ENCODE measurements at regions not wholly inside any gene's neighbourhood (a gene's known extent, or its start where the extent isn't known, plus 50 kb on each side); places are given as distances from the start of the nearest gene placed in this dataset.
"Not testable (repeated sequence)": the region's sequence is repeated elsewhere in the genome, so short reads cannot be mapped to it uniquely, and the experiment has no call there.

GRCh38 chr21:5066682-5067251, 5454.6 kb upstream of the TPTE start:
- DNase-seq: not testable (repeated sequence)

DNA sequence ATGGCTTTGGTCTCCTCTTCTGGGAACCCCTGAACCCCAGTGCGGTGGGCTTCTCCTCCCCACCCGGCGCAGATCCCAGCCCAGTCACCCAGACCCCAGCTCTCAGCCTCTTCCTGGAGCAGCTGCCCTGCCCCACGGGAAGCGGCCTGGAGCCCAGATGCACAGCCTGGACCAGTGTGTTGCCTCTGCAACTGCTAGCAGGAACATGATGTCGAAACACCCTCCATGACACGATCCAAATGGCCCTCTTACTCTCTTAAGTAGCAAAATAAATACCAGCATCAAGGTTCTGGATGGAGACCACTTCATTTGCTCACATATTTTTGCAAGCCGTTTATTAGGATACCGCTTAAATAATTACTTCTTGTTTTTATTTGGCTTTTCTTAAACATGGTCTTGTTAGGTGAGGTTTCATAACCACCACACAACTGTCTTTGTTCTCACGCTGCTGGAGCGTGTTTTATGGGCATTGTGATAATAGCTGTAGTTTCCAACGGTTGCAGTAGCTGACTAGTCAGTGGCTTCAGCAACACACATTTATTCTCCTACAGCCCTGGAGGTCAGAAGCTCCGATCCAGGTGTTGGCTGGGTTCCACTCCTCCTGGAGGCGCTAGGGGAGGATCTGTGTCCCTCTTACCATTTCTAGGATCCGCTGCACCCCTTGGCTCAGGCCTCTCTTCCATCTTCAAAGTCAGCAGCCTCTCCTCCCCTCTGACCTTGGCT, 5453.9 kb upstream of the TPTE start:
- DNase-seq: not testable (repeated sequence)

GRCh38 chr21:5068649-5069048, 5452.7 kb upstream of the TPTE start:
- not testable (repeated sequence) for DNase-seq

DNA sequence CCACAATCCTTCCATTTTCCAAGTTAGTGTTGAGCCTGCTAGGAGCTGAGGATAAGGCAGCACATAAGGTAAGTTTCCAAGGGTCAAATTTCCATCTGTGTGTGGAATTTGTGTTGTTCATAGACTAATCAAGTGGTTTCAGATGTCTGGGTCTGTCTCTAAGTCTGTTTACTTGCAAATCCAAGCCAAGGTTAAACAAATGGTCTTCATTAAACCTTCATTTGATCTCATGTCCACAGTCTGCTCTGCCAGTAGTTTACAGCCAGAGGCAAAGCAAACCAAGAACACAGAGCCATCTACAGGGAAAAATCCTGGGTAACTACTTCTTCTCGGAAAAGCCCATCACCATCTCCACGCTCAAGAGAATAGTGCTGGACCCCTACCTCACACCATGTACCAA, 5450.2 kb upstream of the TPTE start:
- not testable (repeated sequence) for DNase-seq

- DNase-seq: not testable (repeated sequence)
These were observed 5444.5 kb upstream of the TPTE start for GRCh38 chr21:5076854-5077253.

GRCh38 chr21:5079361-5079760, 5442.0 kb upstream of the TPTE start:
- DNase-seq: not testable (repeated sequence)

- DNase-seq: not testable (repeated sequence)
These were observed 5441.4 kb upstream of the TPTE start for GRCh38 chr21:5080015-5080414.

DNA sequence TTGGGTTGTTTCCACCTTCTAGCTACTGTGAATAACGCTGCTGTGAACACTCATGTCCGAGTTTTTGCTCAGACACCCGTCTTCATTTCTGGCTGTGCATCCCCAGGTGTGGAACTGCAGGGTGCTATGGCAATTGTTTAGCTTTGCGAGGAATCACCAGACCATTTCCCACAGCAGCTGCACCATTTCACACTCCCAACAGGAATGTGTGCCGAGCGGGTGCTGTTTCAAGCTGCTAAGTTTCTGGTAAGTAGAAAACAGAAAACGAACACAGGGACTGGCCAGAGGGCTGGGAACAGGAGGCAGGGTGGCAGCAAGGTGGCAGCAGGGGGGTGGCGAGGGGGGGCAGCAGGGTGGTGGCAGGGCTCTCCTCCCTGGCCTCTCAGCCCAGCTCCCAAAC, 5437.1 kb upstream of the TPTE start:
- not testable (repeated sequence) for DNase-seq

- not testable (repeated sequence) for DNase-seq
These were observed 5435.9 kb upstream of the TPTE start for GRCh38 chr21:5085456-5085855.

DNA sequence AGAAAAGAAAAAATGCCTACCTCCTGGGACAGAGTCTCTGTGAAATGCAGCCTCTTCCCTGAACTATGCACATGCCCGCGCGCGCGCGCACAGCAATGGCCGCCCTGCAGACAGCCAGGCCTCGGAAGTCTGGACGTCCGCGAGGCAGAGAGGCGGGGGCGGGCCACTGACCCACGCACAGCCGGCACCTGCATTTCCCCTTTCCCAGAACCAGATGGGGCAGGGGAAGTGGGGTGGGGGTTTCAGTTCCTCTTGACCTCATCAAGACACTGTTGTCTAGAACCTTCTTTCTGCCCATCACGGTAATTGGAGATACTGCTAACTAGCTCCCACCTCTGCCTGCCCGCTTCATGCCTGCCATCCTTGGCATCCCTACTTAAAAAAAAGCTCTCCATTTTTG, 5435.0 kb upstream of the TPTE start:
- DNase-seq: not testable (repeated sequence)

DNA sequence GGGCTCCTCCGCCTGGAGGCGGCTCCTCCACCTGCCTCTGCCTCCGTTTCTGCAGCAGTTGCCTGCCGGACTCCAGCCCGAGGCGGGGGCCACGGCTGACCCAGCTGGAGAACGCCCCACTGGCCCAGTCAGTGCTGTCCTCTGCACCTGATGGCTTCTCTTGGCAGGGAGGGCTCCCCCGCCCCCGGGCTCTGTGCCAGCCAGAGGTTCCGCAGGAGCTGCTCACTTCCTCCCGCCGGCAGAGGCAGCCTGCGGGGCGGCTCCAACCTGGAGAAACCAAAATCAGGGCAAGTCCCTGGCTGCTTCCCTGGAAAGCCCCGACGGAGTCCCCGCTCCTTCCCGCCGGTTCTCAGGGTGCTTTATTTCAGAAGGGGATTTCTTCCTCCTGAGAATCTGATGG, 5432.6 kb upstream of the TPTE start:
- DNase-seq: not testable (repeated sequence)

DNA sequence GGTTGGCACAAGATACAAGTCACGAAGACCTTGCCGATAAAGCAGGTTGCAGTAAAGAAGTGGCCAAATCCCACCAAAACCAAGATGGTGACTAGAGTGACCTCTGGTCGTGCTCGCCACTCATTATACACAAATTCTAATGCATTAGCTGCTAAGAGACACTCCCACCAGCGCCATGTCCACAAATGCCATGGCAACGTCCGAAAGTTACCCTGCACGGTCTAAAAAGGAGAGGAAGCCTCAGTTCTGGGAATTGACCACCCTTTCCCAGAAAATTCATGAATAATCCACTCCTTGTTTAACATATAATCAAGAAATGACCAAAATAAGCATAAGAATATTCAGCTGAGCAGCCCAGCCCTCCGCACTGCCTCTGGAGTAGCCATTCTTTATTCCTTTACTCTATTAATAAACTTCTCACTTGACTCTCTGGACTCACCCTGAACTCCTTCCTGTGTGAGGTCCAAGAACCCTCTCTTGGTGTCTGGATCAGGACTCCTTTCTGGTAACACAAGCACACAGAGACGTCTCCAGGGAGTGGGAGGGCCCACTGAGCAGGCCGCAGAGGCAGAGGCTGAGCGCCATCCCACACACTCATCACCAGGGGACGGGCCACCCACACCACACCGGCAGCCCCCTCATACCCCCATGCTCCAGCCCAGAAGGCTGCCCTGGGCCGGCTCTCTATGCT, 5431.8 kb upstream of the TPTE start:
- DNase-seq: not testable (repeated sequence)

DNA sequence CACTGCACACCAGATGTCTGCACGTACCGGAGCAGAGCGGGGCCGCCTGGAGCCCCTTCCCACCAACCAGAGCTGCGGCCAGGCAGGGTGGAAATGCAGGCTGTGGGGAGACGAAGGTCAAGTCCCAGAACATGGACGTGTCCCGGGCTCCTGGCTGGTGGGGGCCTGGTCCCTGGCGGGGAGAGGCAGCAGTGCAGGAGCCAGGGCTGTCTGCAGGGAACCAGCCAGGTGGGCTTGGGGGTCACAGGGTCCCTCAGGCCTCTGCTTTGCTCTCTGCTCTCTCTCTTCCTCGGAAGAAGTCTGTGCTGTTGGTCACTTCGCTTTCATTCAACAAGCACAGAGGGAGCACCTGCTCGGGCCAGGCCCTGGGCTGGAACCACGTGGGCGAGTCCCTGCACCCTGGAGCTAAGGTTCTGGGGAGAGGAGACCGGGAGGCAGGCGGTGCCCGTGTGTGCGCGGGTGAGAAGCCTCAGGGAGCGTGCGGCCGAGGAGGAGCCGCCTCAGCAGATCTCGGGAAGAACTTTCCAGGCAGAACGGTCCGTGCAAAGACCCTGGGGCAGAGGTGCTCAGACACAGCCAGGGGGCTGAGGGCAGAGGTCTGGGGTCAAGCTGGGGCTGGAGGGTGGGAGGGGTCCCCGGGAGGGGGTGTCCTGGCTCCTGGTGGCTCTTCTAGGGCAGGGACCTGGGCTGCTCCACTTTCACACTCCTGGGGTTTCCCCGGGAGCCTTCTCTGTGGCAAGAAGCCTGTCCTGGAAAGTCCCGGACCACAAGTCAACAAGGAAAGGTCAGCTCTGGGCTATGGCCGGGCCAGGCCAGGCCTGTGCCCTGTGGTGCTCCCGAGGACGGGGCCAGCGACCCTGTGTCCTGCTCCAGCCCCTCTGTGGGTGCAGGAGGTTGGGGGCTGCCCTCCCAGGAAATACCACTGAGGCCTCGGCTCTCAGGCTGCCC, 5431.0 kb upstream of the TPTE start:
- DNase-seq: not testable (repeated sequence)

DNA sequence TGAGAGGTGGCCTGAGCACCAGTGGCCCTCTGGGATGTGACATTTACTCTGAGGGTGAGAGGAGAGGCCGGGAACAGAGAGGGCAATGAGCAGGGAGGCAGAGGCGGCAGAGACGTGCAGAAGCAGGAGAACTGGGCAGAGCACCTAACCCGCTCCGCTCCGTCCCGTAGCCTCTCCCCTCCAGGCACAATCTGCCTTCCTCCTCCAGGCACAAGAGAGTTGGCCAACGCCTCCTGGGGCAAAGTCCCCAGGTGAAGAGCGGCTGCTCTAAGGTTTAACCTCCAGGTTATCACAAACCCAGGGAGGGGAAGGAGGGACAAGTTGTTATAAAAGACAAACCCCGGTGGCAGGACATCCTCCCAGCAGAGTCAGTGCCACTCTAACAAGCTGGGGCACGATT, 5430.1 kb upstream of the TPTE start:
- DNase-seq: not testable (repeated sequence)

- not testable (repeated sequence) for DNase-seq
These were observed 5425.8 kb upstream of the TPTE start for GRCh38 chr21:5095628-5096027.

GRCh38 chr21:5098010-5098743, 5423.2 kb upstream of the TPTE start:
- DNase-seq: not testable (repeated sequence)

GRCh38 chr21:5100604-5101174, 5420.7 kb upstream of the TPTE start:
- DNase-seq: not testable (repeated sequence)

DNA sequence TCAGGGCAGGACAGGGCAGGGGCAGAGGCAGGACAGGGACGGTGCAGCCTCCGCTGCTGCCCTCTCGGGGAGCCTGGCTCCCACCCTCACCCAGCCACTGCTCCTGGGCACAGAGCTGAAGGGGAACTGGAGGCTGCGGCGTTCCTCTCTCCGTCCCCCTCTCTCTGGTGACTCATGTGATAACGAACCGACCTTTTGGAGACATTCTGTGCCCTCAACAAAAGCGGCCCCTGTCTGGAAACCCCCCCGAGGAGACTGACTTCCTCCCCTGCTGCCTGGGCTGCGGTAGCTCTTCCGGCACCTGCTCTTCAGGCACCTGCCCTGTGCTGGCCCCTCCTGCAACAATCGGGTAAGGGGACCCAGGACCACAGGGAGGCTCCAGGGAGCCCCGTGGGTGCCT, 5419.6 kb upstream of the TPTE start:
- DNase-seq: peak; percentile 82

- DNase-seq: peak; percentile 63
These were observed 5417.4 kb upstream of the TPTE start for GRCh38 chr21:5103880-5104561.

DNA sequence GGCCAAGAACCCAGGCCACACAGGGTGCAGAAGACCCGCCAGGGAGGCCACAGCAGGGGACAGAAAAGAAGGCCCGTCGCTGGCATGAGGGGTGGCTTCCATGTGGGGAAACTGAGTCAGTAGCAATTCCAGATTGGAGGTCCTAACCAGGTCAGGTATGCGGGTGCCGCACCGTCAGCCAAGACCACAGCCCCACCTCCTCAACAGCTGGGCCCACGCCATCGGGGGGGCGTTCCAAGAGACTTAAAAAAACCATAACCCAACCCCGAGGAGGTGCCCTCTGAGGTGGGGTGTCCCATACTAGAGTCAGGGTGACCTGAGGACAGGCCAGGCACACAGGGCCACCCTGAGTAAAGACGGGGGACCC, 5416.8 kb upstream of the TPTE start:
- not testable (repeated sequence) for DNase-seq

All from activated CD4-positive, alpha-beta T cell treated with anti-CD3 and anti-CD28 coated beads for 48 hours (primary cell).